ENCODE measurements at regions not wholly inside any gene's neighbourhood (a gene's known extent, or its start where the extent isn't known, plus 50 kb on each side); places are given as distances from the start of the nearest gene placed in this dataset.

GRCh38 chr17:427327-427726 is 74.7 kb upstream of the RPH3AL start:
- Histone ChIP-seq H3K27me3 (ENCODE audit: insufficient read depth, low read depth, severe bottlenecking) (no peaks in the 10 kb centered on the region), H3K27ac (no peak overlapping the region), H3K36me3 (no peaks in the 10 kb centered on the region), H3K4me3 (ENCODE audit: low read depth, low read length) (no peak overlapping the region), H3K9me3 (ENCODE audit: severe bottlenecking) (peaks cover 4% of the 10 kb centered on the region)
- DNase-seq: no peak
- TF ChIP-seq CTCF (IDR thresholded peaks at IDR 0.05; ENCODE audit: low read depth, low read length): no peak

GRCh38 chr17:422196-422930 is 69.8 kb upstream of the RPH3AL start:
- DNase-seq: no peak
- TF ChIP-seq CTCF (IDR thresholded peaks at IDR 0.05; ENCODE audit: low read depth, low read length): no peak
- H3K27me3 ChIP-seq (ENCODE audit: insufficient read depth, low read depth, severe bottlenecking): no peaks in the 10 kb centered on the region
- H3K9me3 ChIP-seq (ENCODE audit: severe bottlenecking): no peaks in the 10 kb centered on the region
- H3K27ac ChIP-seq: no peak overlapping the region
- H3K36me3 ChIP-seq: no peaks in the 10 kb centered on the region
- H3K4me3 ChIP-seq (ENCODE audit: low read depth, low read length): no peak overlapping the region

- no peaks in the 10 kb centered on the region for H3K27me3 ChIP-seq (ENCODE audit: insufficient read depth, low read depth, severe bottlenecking)
- H3K4me3 ChIP-seq (ENCODE audit: low read depth, low read length): no peak overlapping the region
- no peaks in the 10 kb centered on the region for H3K36me3 ChIP-seq
- no peaks in the 10 kb centered on the region for H3K9me3 ChIP-seq (ENCODE audit: severe bottlenecking)
- TF ChIP-seq CTCF (IDR thresholded peaks at IDR 0.05; ENCODE audit: low read depth, low read length): no peak
- no peak for DNase-seq
- H3K27ac ChIP-seq: no peak overlapping the region
Measured at GRCh38 chr17:420479-421175, 68.0 kb upstream of the RPH3AL start.

GRCh38 chr17:419073-419735 is 66.6 kb upstream of the RPH3AL start:
- H3K27ac ChIP-seq: no peak overlapping the region
- DNase-seq: no peak
- no peaks in the 10 kb centered on the region for H3K9me3 ChIP-seq (ENCODE audit: severe bottlenecking)
- no peak overlapping the region for H3K4me3 ChIP-seq (ENCODE audit: low read depth, low read length)
- no peak for TF ChIP-seq CTCF (IDR thresholded peaks at IDR 0.05; ENCODE audit: low read depth, low read length)
- no peaks in the 10 kb centered on the region for H3K36me3 ChIP-seq
- H3K27me3 ChIP-seq (ENCODE audit: insufficient read depth, low read depth, severe bottlenecking): no peaks in the 10 kb centered on the region

- Histone ChIP-seq H3K4me3 (ENCODE audit: low read depth, low read length) (no peak overlapping the region), H3K27me3 (ENCODE audit: insufficient read depth, low read depth, severe bottlenecking) (no peaks in the 10 kb centered on the region), H3K27ac (no peak overlapping the region), H3K9me3 (ENCODE audit: severe bottlenecking) (no peaks in the 10 kb centered on the region), H3K36me3 (no peaks in the 10 kb centered on the region)
- TF ChIP-seq CTCF (IDR thresholded peaks at IDR 0.05; ENCODE audit: low read depth, low read length): no peak
- DNase-seq: no peak
Measured at GRCh38 chr17:418421-418751, 65.8 kb upstream of the RPH3AL start.
